Retinal pigment epithelial cell (primary cell): ENCODE measurements at regions not wholly inside any gene's neighbourhood (a gene's known extent, or its start where the extent isn't known, plus 50 kb on each side); places are given as distances from the start of the nearest gene placed in this dataset.

Source experiments
- DNase-seq: peaks from one replicate; pipeline ENCODE4 v3.0.0-alpha.2; 2010; ENCODE audit warnings: low read depth
- H3K4me3 ChIP-seq: 2 replicates; pipeline ENCODE4 v1.5.1; 2011; ENCODE audit warnings: mild to moderate bottlenecking, low read length, control low read depth, moderate library complexity
- CTCF ChIP-seq: conservative IDR thresholded peaks from 2 replicates; pipeline ENCODE4 v1.5.1; 2011; ENCODE audit warnings: low read depth, low read length, control low read depth, inconsistent platforms

- H3K4me3 ChIP-seq: no peak overlapping the region
- no peak for TF ChIP-seq CTCF
- no peak for DNase-seq
Measured at GRCh38 chr1:29532751-29533150, 296.4 kb downstream of the PTPRU start.

GRCh38 chr1:29532285-29532684, 296.0 kb downstream of the PTPRU start:
- no peak for TF ChIP-seq CTCF
- DNase-seq: no peak
- no peak overlapping the region for H3K4me3 ChIP-seq

- no peak for TF ChIP-seq CTCF
- no peak for DNase-seq
- H3K4me3 ChIP-seq: no peak overlapping the region
Measured at GRCh38 chr1:29531596-29531995, 295.3 kb downstream of the PTPRU start.

- H3K4me3 ChIP-seq: no peak overlapping the region
- DNase-seq: no peak
- TF ChIP-seq CTCF: no peak
Measured at GRCh38 chr1:29529677-29530278, 293.5 kb downstream of the PTPRU start.

GRCh38 chr1:29527314-29528004, 291.1 kb downstream of the PTPRU start:
- DNase-seq: no peak
- no peak for TF ChIP-seq CTCF
- no peak overlapping the region for H3K4me3 ChIP-seq

GRCh38 chr1:29525941-29526340, 289.6 kb downstream of the PTPRU start:
- no peak for DNase-seq
- H3K4me3 ChIP-seq: no peak overlapping the region
- no peak for TF ChIP-seq CTCF
